PC-3 (cell line): ENCODE measurements at regions not wholly inside any gene's neighbourhood (a gene's known extent, or its start where the extent isn't known, plus 50 kb on each side); places are given as distances from the start of the nearest gene placed in this dataset.

Source experiments
- CTCF ChIP-seq: fragments of 300-600 bp; sonication (generic); conservative IDR thresholded peaks from 2 replicates; pipeline ENCODE4 v1.5.1; 2017; ENCODE audit warnings: antibody characterized with exemption, low read depth, mild to moderate bottlenecking, low read length
- EZH2 ChIP-seq: fragments of 300-600 bp; sonication (generic); IDR thresholded peaks from one replicate; pipeline ENCODE4 v1.6.1; 2017; ENCODE audit warnings: antibody characterized with exemption, mild to moderate bottlenecking, low read length; ENCODE audit not compliant: unreplicated experiment

- no peak for TF ChIP-seq CTCF
- no peak for TF ChIP-seq EZH2
Observed at GRCh38 chr1:209458921-209459320, 124.6 kb upstream of the CAMK1G start.
